ENCODE measurements at regions not wholly inside any gene's neighbourhood (a gene's known extent, or its start where the extent isn't known, plus 50 kb on each side); places are given as distances from the start of the nearest gene placed in this dataset.
A peak's percentile ranks its signal among the peaks of the same experiment; 100 is the strongest.
"Not testable (repeated sequence)": the region's sequence is repeated elsewhere in the genome, so short reads cannot be mapped to it uniquely, and the experiment has no call there.

GRCh38 chr11:33553486-33553885, 147.1 kb downstream of the C11orf91 start:
- DNase-seq: no peak

GRCh38 chr11:33552756-33553155, 147.9 kb downstream of the C11orf91 start:
- DNase-seq: no peak

- no peak for DNase-seq
Measured at GRCh38 chr11:33551051-33551450, 149.6 kb downstream of the C11orf91 start.

GRCh38 chr11:33549483-33549882, 151.1 kb downstream of the C11orf91 start:
- DNase-seq: no peak

- DNase-seq: no peak
Measured at GRCh38 chr11:33545931-33546330, 154.7 kb downstream of the C11orf91 start.

GRCh38 chr11:33544593-33545373, 155.8 kb downstream of the C11orf91 start:
- DNase-seq: no peak

GRCh38 chr11:33543823-33544222, 156.8 kb downstream of the C11orf91 start:
- DNase-seq: no peak

GRCh38 chr11:33542921-33543320, 157.7 kb downstream of the C11orf91 start:
- peak; percentile 10 for DNase-seq

- no peak for DNase-seq
Measured at GRCh38 chr11:33540946-33541915, 159.4 kb downstream of the C11orf91 start.

GRCh38 chr11:33540427-33540826, 160.2 kb downstream of the C11orf91 start:
- no peak for DNase-seq

- DNase-seq: no peak
Measured at GRCh38 chr11:33539751-33540150, 160.9 kb downstream of the C11orf91 start.

- DNase-seq: no peak
Measured at GRCh38 chr11:33538726-33539125, 161.9 kb downstream of the C11orf91 start.

GRCh38 chr11:33536178-33536577, 164.4 kb downstream of the C11orf91 start:
- DNase-seq: no peak

- DNase-seq: no peak
Measured at GRCh38 chr11:33534575-33534974, 166.1 kb downstream of the C11orf91 start.

- DNase-seq: no peak
Measured at GRCh38 chr11:33533386-33534052, 167.1 kb downstream of the C11orf91 start.

- DNase-seq: no peak
Measured at GRCh38 chr11:33532720-33533385, 167.8 kb downstream of the C11orf91 start.

GRCh38 chr11:33532257-33532656, 168.4 kb downstream of the C11orf91 start:
- no peak for DNase-seq

- no peak for DNase-seq
Measured at GRCh38 chr11:33531743-33532181, 168.9 kb downstream of the C11orf91 start.

- DNase-seq: no peak
Measured at GRCh38 chr11:33530815-33531214, 169.8 kb downstream of the C11orf91 start.

- no peak for DNase-seq
Measured at GRCh38 chr11:33529461-33529860, 171.2 kb downstream of the C11orf91 start.

- not testable (repeated sequence) for DNase-seq
Measured at GRCh38 chr11:33527738-33528137, 172.9 kb downstream of the C11orf91 start.

GRCh38 chr11:33525789-33526188, 174.8 kb downstream of the C11orf91 start:
- no peak for DNase-seq

GRCh38 chr11:33521384-33521783, 179.2 kb downstream of the C11orf91 start:
- DNase-seq: no peak
